Hematopoietic multipotent progenitor cell treated with erythropoietin and hydrocortisone succinate and interleukin-3 and kit ligand, for 15 days (in vitro differentiated cells): ENCODE measurements at regions not wholly inside any gene's neighbourhood (a gene's known extent, or its start where the extent isn't known, plus 50 kb on each side); places are given as distances from the start of the nearest gene placed in this dataset.

Experiments
- DNase-seq: peaks from one replicate; pipeline ENCODE4 v3.0.0-alpha.2; 2015; ENCODE audit warnings: low spot score

GRCh38 chr2:53445383-53446070 is 322.1 kb upstream of the CHAC2 start:
- no peak for DNase-seq

DNA sequence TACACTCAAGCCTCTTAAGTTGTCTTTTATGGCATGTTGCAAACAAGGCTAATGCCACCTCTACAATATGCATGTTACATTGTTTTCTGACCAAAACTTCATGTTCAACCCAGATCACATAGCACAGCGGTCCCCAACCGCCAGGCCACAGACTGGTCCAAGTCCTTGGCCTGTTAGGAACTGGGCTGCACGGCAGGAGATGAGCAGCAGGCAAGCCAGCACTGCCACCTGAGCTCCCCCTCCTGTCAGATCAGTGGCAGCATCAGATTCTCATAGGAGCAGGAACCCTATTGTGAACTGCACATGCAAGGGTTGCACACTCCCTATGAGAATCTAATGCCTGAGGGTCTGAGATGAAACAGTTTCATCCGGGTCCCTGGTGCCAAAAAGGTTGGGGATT is 324.8 kb upstream of the CHAC2 start:
- no peak for DNase-seq

GRCh38 chr2:53442093-53442492 is 325.5 kb upstream of the CHAC2 start:
- no peak for DNase-seq

- no peak for DNase-seq
Observed at GRCh38 chr2:53438692-53439091, 328.9 kb upstream of the CHAC2 start.

DNA sequence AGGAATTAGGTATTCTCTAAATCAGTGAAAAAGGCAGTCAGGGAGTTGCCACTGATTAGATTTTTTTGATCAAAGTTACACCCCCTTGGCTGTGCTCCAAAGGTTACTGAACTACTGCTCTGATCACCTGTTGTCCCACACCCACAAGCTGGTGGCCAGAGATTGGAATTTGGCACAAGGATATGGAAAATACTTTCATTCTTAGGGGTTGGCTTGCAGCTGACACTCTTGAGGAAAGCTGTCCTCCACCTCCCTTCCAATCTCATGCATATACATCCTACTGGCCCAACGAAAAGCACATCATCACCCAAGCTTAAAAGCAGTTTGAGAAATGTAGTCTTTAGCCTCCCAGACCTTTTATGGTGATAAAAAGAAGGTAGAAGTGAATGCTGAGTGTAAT is 329.5 kb upstream of the CHAC2 start:
- DNase-seq, result no peak

DNA sequence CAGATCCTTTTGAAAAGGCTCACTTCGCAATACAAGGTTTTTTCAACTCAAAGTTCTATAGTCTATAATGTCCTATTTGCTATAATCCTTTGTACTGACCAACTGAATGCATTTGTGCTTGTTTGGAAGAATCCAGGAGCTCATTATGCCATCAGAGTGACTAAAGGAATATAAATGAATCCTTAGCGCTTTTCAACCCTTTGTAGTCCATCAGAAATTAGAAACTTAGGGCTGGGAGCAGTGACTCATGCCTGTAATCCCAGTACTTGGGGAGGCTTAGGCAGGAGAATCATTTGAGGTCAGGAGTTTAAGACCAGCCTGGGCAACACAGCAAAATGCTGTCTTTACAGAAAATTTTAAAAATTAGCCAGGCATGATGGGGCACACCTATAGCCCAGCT is 330.2 kb upstream of the CHAC2 start:
- no peak for DNase-seq

DNA sequence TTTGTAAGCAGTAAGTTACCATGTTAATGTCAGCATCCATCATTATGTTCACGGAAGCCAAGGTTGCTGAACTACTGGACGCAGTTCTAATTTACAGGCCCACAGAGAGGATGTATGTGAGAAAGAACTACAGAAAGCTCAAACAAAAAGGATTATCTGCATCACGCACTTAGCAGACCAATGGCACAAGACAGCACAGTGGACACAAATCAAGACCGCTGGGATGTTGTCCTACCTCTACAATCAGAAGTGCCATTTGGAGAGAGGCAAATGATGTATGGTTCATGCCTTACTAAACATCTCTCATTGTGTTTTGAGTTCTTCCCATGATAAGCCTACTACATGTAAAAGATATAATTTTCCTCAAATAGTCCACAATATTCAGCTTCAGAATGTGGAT is 330.7 kb upstream of the CHAC2 start:
- DNase-seq, result no peak

GRCh38 chr2:53435610-53436009 is 332.0 kb upstream of the CHAC2 start:
- no peak for DNase-seq

- DNase-seq, result no peak
Observed at GRCh38 chr2:53434466-53434865, 333.1 kb upstream of the CHAC2 start.

- no peak for DNase-seq
Observed at GRCh38 chr2:53432936-53433335, 334.7 kb upstream of the CHAC2 start.

GRCh38 chr2:53429901-53430300 is 337.7 kb upstream of the CHAC2 start:
- DNase-seq, result no peak

- no peak for DNase-seq
Observed at GRCh38 chr2:53424902-53425301, 342.7 kb upstream of the CHAC2 start.

DNA sequence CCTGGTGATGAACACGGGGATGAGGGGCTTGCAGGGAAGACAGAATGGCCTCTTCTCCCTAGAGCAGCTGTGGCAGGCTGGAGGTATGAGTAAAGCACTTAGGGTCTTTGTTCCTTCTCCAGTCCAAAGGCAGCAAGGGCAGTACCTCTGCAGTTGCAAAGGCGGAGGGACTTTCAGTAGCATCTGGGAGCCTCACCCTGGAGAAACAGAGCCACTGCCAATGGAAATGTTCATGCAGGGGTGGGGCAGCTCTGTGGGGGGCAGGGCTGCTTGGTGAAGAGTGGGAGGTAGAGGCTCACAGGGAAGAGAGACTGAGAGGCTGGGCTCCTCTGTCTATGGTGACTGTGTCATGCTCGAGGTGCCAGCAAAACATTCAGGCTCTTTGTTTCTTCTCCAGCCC is 344.1 kb upstream of the CHAC2 start:
- DNase-seq, result no peak

DNA sequence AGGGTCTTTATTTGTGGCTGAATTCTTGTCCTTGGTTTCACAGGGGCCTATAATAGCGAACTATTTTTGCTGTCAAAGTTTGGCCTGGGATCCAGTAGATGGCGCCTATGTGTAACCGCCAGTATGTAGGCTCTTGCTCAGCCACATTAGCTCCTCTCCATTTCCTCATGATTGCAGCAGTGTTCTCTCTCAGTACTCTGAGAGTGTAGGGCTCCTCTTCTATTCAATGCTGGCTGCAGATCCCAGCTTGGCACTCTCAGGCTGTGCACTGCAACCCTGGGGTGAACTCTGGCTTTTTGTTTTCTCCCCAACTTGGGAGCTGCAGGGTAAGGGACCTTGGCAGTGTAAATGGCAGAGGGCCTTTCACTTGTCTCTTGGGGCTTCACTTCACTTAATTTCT is 344.6 kb upstream of the CHAC2 start:
- peak; percentile 22 for DNase-seq

DNA sequence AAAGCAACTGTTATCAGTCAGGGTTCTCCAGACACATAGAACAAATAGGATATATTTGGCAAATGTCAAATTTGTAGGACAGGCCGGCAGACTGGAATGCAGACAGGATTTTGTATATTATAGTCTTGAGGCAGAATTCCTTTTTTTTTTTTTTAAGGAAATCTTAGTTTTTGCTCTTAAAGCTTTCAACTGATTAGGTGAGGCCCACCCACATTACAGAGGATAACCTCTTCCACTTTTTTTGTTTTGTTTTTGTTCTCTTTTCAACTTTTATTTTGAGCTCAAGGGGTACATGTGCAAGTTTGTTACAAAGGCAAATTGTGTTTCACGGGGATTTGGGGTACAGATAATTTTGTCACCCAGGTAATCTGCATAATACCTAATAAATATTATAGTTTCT is 350.2 kb upstream of the CHAC2 start:
- DNase-seq, result no peak

- no peak for DNase-seq
Observed at GRCh38 chr2:53407363-53408080, 360.1 kb upstream of the CHAC2 start.

GRCh38 chr2:53403792-53404413 is 363.7 kb upstream of the CHAC2 start:
- no peak for DNase-seq

DNA sequence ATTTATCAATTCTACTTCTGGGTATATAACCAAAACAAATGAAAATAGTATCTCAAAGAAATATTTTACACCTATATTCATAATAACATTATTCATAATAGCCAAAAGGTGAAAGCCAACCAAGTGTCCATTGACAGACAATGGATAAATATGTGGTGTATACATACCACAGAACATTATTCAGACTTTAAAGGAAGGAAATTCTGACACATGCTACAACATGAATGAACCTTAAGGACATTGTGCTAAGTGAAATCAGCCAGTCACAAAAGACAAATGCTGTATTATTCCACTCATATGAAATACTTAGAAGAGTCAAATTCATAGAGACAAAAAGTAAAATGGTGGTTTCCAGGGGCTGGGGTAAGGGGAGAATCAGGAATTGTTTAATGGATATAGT is 370.5 kb upstream of the CHAC2 start:
- DNase-seq, result no peak

GRCh38 chr2:53381271-53381670 is 386.3 kb upstream of the CHAC2 start:
- no peak for DNase-seq

- no peak for DNase-seq
Observed at GRCh38 chr2:53379547-53379946, 388.1 kb upstream of the CHAC2 start.

DNA sequence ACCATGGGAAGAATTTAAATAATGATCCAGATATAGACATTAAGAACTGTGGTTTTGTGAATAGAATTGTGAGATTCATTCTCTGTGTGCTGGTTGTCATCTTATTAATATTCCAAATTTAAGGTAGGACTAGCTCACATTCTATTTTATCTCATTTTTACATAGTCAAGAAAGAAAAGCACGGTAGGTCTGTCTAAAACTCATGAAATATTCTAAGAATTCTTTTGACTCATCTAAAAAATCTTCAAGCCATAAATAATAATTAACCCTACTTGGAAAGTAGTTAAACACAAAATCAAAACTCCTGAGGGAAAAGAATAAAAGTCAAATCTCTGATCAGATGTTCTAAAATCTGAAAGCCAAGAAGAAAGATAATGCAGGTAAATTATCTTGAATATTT is 388.8 kb upstream of the CHAC2 start:
- no peak for DNase-seq

DNA sequence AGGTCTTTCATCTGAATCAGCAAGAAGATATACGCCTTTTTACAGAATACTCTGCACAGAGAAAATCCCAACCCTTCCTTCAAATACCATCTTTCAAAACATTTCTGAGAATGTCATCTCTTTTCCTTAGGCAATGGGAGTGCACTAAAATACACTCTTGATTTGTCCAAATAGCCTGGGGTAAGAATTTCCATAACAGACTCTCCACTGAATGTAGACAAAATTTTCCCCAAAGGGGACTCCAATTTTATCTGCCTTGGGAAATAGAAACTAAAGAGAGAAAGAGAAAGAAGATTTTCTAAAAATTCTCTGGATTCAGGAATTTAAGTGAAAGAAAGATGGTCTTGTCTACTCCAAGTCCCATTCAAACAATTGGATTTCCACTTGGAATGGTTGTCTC is 394.5 kb upstream of the CHAC2 start:
- no peak for DNase-seq

DNA sequence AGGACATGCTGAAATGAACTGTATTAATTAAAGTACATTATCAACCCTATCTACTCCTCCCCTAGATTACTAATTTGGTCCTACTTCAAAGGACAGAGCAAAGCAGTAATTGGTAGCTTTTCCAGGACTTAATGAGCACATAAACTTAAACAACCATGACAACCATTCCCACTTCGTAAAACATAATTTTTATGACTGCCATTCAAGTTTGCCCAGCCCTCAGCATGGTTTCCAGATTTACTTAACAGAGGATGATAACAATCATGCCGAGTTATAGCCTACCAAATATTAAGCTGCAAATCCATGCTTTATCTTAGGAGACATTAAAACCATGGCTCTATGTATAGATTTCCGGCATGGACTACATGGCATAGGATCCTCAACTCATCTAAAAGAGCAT is 401.1 kb upstream of the CHAC2 start:
- no peak for DNase-seq

GRCh38 chr2:53362934-53363333 is 404.7 kb upstream of the CHAC2 start:
- DNase-seq, result no peak
